GM19328 (cell line): ENCODE measurements at regions not wholly inside any gene's neighbourhood (a gene's known extent, or its start where the extent isn't known, plus 50 kb on each side); places are given as distances from the start of the nearest gene placed in this dataset.

Experiments used
- ATAC-seq: cut with Tn5 transposase; IDR thresholded peaks from one replicate; pipeline ENCODE4 v1.9.1; 2021; ENCODE audit warnings: mild to moderate bottlenecking, moderate library complexity; ENCODE audit not compliant: unreplicated experiment

DNA sequence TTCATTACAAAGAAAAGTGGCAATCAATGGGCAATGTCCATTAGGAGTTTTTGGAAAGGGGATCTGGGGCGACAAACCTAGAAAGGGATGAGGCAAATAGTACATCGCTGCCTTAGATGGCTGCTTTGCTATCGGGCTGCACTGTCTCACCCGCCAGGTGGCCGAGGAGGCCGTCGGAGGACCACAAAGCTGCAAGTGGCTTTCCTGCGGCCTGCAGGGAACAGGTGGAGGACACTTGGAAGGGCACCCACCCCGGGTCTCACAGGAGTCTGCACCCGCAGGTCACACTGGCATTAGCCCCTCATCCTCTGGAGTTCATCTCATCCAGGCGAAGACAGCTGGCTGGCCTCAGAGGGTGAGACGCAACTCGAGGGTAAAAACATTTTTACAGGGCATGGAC lies 1392.5 kb downstream of the AACS start:
- ATAC-seq, result no peak

DNA sequence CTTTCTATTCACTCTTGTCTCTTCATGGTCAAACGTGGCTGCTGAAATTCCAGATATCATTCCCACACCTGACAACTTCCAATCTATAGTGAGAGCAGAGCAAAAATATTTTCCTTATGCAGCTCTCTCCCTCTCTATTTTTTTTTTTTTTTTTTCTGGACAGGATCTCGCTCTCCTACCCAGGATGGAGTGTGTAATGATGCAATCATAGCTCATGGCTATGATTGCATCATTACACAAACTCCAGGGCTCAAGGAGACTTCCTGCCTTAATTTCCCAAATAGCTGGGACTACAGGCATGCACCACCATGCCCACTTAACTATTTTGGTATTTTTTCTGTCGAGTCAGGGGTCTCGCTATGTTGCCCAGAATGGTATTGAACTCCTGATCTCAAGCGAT lies 1398.9 kb downstream of the AACS start:
- no peak for ATAC-seq

DNA sequence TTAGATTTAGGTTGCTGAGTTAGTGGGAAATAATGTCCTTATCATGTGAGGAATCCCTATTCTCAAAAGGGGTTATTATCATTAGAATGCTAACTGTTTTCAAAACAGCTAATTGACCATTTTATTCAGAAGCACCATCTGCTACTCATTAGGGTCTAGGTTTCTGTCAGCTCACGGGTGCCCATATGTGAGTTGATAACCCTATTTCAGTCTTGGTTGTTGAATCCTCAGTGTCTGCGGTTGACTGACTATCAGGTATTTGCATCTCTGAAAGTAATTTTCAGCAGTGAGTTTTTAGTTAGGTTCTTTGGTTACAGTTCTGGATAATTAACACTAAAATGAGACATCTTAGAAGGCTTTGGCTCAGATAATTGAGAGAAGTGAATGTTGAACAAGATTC lies 1404.0 kb downstream of the AACS start:
- no peak for ATAC-seq

DNA sequence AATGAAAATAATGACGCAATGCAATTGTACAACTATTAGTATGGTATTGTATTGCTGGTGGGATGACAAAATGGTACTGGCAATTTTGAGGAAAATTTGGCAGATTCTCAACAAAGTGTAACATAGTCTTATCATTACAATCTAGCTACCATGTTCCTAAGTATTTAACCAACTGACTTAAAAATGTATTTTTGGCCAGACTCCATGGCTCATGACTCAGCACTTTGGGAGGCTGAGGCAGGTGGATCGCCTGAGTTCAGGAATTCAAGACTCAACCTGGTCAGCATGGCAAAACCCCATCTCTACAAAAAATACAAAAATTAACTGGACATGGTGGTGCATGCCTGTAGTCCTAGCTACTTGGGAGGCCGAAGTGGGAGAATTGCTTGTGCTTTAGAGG lies 1409.5 kb downstream of the AACS start:
- ATAC-seq, result no peak

DNA sequence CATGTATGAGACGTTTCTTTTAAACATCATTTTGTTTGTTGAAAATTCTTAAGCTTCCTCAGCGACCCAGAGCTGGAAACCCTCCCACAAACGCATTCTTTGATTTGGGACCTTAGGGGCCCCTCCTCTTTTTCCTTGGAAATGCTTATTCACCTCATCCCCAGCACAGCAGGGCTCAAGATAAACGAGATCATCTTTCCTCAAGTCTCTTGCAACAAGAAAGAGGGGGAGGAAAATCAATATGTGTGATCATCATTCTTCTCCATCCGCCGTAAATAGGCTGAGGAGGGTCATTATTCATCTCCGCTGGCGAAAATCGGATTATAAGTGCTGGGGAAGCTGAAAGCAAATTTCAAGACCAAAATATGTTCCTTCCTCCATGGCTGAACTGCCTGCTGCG lies 1415.2 kb downstream of the AACS start:
- no peak for ATAC-seq

DNA sequence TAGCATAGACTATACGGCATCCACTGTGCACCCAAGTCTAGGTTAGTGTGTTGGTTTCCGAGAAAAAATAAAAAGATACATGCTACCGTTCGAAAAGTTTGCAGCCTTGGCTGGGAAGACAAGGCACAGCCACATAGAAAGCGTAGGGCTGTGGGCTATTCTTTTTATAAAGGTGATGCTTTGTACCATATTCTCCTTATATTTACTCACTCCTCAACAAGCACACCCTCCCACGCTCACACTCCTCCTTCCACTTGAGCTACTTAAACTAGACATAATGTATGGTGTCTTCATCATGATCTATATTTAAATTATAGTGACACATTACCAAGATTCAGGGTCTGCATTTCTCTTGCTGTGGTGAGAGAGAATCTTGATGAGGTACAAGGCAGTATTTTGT lies 1416.5 kb downstream of the AACS start:
- no peak for ATAC-seq

DNA sequence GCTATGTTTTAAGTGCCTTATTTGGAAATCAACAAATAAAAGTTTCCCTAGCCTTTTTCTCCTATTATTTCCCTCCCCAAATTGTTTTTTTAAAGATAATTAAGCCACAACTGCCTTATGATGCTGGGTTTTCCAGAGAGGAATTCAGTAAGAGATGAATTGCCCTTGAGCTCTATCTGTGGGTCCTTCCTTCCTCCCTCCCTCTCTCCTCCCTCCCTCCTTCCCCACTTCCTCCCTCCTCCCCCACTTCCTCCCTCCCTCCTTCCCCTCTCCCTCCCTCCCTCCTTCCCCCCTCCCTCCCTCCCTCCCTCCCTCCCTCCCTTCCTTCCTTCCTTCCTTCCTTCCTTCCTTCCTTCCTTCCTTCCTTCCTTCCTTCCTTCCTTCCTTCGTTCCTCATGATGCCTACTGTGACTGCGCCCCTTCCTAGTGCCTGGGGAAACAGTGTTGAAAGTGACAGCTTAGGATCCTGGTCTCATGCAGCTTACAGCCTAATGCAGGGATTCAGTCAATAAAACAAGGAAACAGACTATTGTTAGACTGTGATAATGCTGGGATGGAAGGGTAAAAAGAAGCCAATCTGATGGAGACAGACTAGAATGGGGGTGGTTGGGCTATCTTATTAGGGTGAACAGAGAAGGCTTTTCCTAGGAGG lies 1417.1 kb downstream of the AACS start:
- ATAC-seq, result no peak

DNA sequence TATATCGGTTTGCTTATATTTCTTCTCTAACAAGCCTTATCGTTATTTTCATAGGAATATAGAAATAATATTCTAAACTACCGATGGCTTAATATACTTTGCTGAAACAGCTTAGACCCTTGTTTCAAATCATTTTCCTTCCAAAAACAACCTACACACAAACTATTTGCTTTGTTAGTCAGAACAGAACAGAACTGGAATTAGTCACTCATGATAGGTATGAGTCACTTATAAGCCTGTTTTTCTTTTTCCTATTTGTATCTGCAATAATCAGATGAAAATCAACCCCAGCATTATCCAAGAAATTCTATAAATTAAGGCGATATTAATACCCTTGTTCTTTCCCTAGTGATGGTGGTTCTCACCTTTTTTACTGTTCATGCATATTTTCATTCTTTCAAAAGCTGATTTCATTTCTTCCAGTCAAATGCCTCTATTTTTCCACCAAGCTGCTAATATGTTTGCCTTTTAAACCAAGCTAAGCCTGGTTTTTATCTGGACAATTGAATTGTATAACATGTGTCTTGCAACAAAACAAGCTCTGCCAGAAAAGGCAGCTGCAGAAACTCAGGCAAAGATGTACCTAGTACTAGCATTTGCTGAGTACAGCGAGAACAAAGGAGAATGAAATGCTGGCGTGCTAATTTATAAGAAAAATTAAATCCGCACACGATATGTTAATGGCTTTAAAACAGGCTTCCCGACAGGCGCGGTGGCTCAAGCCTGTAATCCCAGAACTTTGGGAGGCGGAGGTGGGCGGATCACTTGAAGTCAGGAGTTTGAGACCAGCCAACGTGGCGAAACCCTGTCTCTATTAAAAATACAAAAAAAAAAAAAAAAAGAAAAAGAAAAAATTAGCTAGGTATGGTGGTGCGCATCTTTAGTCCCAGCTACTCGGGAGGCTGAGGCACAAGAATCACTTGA lies 1418.2 kb downstream of the AACS start:
- ATAC-seq, result no peak

DNA sequence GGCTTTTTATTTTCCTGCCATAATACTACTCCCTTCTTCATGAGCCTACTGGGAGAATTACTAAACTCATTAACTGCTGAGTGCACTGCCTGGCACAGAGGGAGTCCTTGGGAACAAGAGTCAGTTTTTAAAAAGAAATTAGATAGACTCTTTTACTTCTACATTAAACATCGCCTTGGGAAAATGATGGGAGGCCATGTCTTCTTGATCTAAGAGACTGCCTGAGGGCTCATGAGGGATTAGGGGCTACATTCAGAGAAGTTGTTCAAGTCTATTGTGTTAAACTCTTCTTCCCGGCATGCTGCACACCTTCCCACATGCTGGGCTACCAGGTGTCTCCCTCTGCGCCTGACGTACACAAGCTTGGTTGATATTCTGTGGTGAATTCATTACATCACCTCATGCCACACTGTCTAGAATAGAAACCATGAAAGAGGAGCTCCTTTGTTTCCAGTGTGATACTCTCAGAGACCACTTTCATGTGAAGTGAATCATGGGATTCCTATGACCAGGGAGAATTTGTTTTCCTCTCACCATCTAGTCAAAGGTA lies 1422.3 kb downstream of the AACS start:
- no peak for ATAC-seq

DNA sequence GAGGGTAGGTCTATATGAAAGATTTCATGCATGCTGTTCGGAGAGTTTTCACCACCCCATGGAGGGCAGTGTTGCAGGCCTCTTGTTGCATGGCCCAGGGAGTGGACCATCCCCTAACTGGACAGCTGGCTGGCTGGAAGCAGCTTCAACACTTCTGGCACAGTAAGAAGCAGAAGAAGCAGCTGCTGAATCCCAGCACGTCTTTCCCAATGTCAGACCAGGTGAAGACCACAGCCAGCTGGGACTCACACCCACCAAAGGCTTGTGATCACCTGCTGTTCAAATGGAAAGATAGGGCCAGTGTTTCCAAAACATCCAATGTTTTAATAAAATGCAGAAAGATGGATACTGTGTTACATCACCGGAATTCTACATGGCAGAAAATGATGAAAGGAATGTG lies 1423.6 kb downstream of the AACS start:
- ATAC-seq, result no peak

DNA sequence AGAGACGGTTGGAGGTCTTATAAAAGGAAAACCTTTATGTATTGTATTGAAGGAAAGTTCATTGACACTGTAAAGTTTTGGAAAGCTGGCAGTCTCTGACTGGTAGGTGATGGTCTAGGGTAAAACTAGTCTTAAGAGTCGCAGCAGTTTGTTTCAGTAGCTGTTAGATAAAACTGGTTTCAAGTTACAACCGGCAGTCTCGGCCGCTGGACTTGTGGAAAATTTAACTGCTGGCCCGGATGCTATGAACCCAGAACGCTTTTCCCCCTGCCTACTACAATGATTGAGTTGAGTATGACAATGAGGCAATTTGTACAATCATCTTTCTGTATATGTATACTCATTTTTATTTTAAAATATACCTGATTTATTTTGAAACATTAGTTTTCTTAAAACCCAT lies 1426.9 kb downstream of the AACS start:
- no peak for ATAC-seq

DNA sequence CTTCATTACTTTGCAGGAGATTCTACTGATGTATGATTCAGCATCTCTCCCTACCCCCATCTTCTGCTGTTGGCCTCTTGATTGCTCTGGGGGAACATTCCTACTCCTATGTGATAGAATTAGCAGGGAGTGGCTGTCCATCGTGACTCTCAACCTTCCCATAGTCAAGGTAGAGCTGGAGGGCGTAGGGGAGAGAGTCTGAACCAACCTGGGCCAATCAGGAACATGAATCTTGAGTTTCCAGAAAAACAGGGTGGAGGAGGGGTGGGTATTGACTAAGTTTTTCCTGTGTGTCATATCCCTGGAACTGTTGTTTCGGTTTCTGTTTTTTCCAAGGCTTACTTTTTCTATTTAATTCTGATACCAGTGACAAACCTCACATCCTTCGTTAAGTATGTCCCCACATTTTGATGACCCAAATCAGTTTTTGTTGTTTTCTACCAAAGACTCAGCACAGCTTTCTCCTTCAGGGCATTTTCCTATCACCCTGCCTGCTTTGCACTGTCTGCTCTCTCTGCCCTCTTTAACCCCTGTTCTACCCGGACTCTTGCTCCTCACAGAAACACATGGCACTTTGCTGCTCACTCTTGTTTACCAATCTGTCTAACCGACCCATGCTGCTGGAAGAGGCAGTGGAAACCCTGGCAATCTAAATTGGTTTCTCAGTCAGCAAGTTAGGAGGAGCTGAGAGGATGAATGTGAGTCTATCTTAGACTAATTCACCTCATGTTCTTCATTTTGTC lies 1428.3 kb downstream of the AACS start:
- no peak for ATAC-seq

DNA sequence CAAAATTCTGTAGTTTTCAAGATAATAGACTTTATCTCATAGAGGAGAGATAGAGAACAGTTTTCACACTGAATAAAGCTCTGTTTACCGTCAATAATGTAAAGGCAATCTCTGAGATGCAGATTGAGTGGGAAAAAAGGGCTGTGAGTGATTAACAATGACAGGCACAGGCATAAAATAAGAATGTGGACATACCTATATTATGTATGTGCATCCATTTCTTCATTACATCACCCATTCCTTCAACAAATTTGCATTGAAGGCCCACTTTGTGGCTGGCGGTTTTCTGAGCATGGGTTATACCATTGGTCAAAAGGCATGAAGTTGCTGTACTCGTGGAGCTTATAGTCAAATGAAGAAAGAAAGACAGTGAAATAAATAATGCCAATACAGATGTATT lies 1431.0 kb downstream of the AACS start:
- no peak for ATAC-seq

DNA sequence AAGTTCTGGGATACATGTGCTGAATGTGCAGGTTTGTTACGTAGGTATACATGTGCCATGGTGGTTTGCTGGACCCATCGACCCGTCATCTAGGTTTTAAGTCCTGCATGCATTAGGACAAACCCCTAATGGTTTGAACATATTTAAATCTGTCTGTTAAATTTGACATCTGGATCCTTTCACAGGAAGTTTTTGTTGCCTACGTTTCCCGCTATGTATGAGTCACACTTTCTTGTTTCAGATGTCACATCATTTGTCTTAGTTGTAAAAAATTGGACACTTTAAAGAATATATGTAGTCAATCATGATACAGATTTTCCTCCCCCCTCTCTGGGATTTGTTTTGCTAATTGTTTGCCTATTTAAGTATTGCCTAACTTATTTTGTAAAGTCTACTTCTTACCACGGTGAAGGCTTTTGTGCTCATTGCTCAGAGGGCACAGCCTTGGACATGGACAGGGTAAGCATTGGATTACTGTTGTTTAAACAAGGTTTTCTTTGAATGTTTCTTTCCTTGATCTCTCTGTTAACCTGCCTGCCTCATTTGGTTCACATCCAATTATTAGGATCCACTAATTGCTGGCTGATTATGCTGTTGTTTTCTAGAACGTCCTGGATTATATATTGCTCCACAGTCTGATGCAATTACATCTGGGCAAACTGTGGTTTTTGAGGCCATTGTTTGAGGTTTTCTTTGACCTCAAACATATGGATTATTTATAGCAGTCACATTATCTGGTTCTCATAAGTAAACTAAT lies 1441.4 kb downstream of the AACS start:
- ATAC-seq, result no peak

DNA sequence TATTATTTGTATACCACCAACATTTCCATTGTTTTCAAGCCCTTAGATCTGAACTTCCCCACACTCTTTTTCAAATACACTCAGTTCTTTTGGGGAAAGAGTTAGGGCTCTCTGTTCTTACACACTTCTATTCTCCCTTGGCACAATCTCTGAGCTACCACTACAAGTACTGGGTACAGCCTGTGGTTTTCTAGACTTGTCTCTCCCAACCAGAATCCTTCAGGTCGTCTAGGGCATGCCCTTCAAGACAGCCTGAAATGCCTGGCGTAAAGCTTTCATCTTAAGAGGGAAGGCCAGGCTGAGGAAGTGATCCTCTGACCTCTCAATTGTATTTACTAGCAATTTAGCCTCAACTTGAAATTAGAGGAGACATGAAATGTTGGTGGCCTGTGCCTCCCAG lies 1442.0 kb downstream of the AACS start:
- ATAC-seq, result no peak

DNA sequence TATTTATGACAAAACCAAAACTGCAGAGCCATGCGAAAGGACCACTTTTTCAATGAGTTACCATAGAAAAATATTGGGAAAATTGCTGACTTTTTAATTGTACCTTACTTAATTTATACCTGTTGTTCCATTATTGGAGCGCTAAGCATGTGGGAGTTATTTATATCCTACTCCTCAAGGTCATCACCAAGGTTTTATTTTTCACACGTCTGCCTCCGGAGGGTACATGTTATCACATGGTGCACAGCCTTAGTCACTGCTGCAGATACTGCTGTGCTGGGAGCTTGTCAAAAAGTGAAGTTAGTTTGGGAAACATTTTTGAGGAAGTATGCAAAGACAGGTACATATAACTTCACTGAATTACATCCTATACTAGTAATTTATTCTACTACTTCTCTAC lies 1444.3 kb downstream of the AACS start:
- no peak for ATAC-seq

DNA sequence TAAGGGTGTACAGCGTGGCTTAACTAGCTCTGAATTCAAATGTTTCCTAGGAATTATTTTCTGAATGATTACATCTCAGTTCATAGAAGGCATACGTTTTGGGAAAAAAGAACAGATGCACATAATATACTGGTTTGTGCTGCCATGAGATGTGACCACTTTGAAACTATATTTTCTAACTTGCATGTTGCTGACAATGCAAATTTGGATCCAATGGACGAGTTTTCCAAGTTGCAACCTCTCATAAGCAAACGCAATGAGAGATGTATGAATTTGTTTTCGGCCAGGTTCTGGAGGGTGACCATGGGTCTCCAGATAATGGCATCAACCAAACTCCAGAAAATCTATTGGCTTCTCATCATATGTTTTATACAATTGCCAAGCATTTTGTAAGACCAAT lies 1445.4 kb downstream of the AACS start:
- no peak for ATAC-seq

DNA sequence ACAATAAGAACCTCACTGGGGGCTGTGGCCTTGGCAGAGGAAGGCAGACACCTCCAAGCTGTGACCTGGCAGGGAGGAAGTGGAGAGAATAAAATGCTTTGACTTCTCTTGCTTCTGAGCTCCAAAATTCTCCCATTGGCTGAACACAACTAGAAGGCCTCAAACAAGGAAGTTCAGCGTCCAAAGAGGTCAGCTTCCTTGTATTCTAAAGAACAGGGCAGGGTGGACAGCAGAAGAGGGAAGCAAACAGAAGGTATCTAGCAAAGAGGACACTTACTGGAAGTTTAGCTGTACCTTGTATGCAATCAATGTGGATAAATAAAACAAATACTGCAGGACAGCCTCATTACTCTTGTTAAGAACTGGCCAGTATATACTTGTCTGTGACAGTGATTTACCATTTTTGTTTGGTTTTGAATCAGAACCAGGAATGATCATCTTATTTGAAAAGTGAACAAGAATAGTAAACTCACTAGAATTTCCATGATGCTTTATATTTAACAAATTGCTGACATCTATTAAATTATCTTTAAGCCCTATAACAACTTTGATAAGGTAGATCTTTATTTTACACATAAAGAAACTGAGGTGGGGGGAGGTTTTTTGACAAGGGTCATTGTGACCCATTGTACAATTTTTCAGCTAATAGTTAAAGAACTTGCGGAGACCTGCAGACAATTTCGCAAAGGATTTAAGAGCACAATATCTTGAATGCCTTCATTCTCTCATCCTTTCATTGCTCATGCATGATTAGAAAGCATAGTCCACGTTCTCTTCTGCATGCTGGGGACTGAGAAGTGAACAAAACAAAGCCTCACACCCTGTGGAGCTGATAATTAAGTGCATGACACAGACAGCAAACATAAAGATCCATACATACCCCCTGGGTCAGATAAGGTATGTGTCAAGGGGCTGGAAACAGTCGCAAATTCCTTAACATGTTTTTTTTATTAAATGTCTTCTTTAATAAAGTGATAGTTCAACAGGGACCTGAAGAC lies 1448.0 kb downstream of the AACS start:
- no peak for ATAC-seq

DNA sequence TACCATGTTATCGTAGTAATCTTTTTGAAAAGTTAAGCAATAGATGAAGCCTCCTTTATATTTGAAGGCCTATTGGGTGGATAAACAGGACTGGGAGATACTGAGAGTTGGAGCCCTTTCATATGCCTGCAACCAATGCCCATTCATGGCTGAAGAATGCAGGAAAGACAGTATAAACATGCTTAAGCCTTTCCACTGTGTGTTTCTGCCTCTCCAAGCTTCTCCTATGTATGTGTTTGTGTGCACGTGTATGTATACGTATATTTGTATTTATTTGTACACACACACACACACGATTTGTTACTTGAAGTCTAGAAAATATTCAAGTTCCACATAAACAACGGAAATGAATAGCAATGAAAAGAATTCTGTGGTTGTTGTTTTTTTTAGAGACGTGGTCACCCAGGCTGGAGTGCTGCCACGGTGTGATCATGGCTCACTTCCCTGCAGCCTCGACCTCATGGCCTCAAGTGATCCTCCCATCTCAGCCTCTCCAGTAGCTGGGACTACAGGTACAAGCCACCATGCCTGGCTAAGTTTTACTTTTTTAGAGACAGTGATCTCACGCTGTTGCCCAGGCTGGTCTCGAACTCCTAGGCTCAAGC lies 1453.5 kb downstream of the AACS start:
- no peak for ATAC-seq
